Thyroid gland (tissue), 4 donors: ENCODE measurements at regions not wholly inside any gene's neighbourhood (a gene's known extent, or its start where the extent isn't known, plus 50 kb on each side); places are given as distances from the start of the nearest gene placed in this dataset.

Source experiments
- CTCF ChIP-seq, 6 experiments: fragments of 200-600 bp in 3 of 6; fragments of 450-650 bp in 3 of 6; sonication (generic) in 3 of 6; IDR thresholded peaks; one replicate each; pipeline ENCODE4 v1.5.1; 2016 to 2019; ENCODE audit warnings: antibody characterized with exemption in 6 of 6, mild to moderate bottlenecking in 2 of 6, inconsistent platforms in 1 of 6, moderate library complexity in 1 of 6
- POLR2A ChIP-seq, 2 donors: fragments of 450-650 bp; IDR thresholded peaks; one replicate each; pipeline ENCODE4 v1.6.1; 2017; ENCODE audit warnings: antibody characterized with exemption in 2 of 2, mild to moderate bottlenecking in 2 of 2, moderate library complexity in 1 of 2

- TF ChIP-seq CTCF (IDR thresholded peaks at IDR 0.05) (no peak), POLR2A (IDR thresholded peaks at IDR 0.05) (no peak)
Observed at GRCh38 chrX:17291171-17291900, 83.7 kb upstream of the NHS start.
